GM12878 (cell line): ENCODE measurements at regions not wholly inside any gene's neighbourhood (a gene's known extent, or its start where the extent isn't known, plus 50 kb on each side); places are given as distances from the start of the nearest gene placed in this dataset.

Experiments
- ATAC-seq: fragments of 200-7000 bp; cut with Tn5 transposase; 3 replicates; pipeline ENCODE4 v1.9.1; 2020; ENCODE audit warnings: mild to moderate bottlenecking, moderate library complexity
- BruUV-seq: library from RNA; stranded (reverse); fragments of 400-500 nt; replicated peaks from 2 replicates; lab custom pipeline; 2021; lab: Mats Ljungman, UMichigan
- CTCF ChIA-PET: fragments of 300-600 bp; sonication (Branson Sonifier 250); formaldehyde crosslinking; extraction: SDS; loops from one replicate; lab custom pipeline; 2021; ENCODE audit warnings: inconsistent platforms; lab: Yijun Ruan, JAX
- POLR2A ChIA-PET: fragments of 350-600 bp; formaldehyde crosslinking; extraction: SDS; loops from one replicate; lab custom pipeline; 2021; ENCODE audit warnings: inconsistent platforms; lab: Charles Lee
- RAD21 ChIA-PET: fragments of 300-600 bp; sonication (Branson Sonifier 250); formaldehyde crosslinking; loops from one replicate; lab custom pipeline; 2023; ENCODE audit warnings: antibody characterized with exemption; ENCODE audit not compliant: unreplicated experiment; lab: Charles Lee
- SMC1A ChIA-PET: fragments of 300-600 bp; sonication (Branson Sonifier 250); formaldehyde crosslinking; loops from one replicate; lab custom pipeline; 2023; ENCODE audit not compliant: unreplicated experiment, uncharacterized antibody; lab: Charles Lee
- DNase-seq: peaks from one replicate; pipeline ENCODE4 v3.0.0-alpha.2; 2011; ENCODE audit warnings: low read depth, low spot score
- FAIRE-seq: peaks from 3 replicates; lab custom pipeline; 2011; peaks lifted over from hg19 to GRCh38; lab: Jason Lieb, UNC
- H2AFZ ChIP-seq: 2 replicates; pipeline ENCODE4 v1.6.0; 2011; ENCODE audit warnings: low read depth, low read length, control low read depth; ENCODE audit not compliant: control insufficient read depth
- H3K27ac ChIP-seq: 2 replicates; pipeline ENCODE4 v1.5.1; 2011; ENCODE audit warnings: control low read depth; ENCODE audit not compliant: control insufficient read depth, insufficient read depth
- H3K27me3 ChIP-seq, 2 experiments: replicated peaks in 1 of 2; 2 replicates each; pipeline versions ENCODE4 v1.6.0 to v1.6.1; 2011; ENCODE audit warnings: low read length in 1 of 2; ENCODE audit not compliant: control insufficient read depth in 2 of 2, insufficient read depth in 2 of 2
- H3K36me3 ChIP-seq, 2 experiments: 2 replicates each; pipeline ENCODE4 v1.5.1; 2011; ENCODE audit warnings: low read length in 1 of 2; ENCODE audit not compliant: control insufficient read depth in 2 of 2, insufficient read depth in 2 of 2
- H3K4me1 ChIP-seq: 2 replicates; pipeline ENCODE4 v1.6.1; 2011; ENCODE audit warnings: mild to moderate bottlenecking, low read length, moderate library complexity, mixed read lengths; ENCODE audit not compliant: control insufficient read depth, insufficient read depth
- H3K4me2 ChIP-seq: 2 replicates; pipeline ENCODE4 v1.6.0; 2011; ENCODE audit warnings: control low read depth; ENCODE audit not compliant: control insufficient read depth, insufficient read depth
- H3K4me3 ChIP-seq: fragments of 200-600 bp; sonication (generic); 2 replicates; pipeline ENCODE4 v1.5.1; 2016
- H3K79me2 ChIP-seq: 2 replicates; pipeline ENCODE4 v1.6.0; 2011; ENCODE audit warnings: low read length; ENCODE audit not compliant: control insufficient read depth, insufficient read depth
- H3K9ac ChIP-seq: 2 replicates; pipeline ENCODE4 v1.8.0; 2011; ENCODE audit warnings: low read length, control low read depth, mixed read lengths; ENCODE audit not compliant: control insufficient read depth, insufficient read depth
- H3K9me3 ChIP-seq: replicated peaks from 3 replicates; pipeline ENCODE4 v1.5.1; 2011; ENCODE audit warnings: mild to moderate bottlenecking, low read length; ENCODE audit not compliant: control insufficient read depth, insufficient read depth
- H4K20me1 ChIP-seq: 2 replicates; pipeline ENCODE4 v1.6.0; 2011; ENCODE audit not compliant: control insufficient read depth, insufficient read depth
- BMI1 ChIP-seq: fragments of 450-650 bp; IDR thresholded peaks from 2 replicates; pipeline ENCODE4 v1.6.1; 2016; ENCODE audit warnings: mild to moderate bottlenecking, moderate library complexity, borderline replicate concordance
- KLF5 ChIP-seq: fragments of 450-650 bp; IDR thresholded peaks from 2 replicates; pipeline ENCODE4 v1.6.1; 2014; ENCODE audit warnings: mild to moderate bottlenecking; ENCODE audit not compliant: partially characterized antibody
- MTA2 ChIP-seq: fragments of 450-650 bp; IDR thresholded peaks from 2 replicates; pipeline ENCODE4 v1.6.1; 2016; ENCODE audit warnings: low read depth, mild to moderate bottlenecking, moderate library complexity
- NFIC ChIP-seq: IDR thresholded peaks from 2 replicates; pipeline ENCODE4 v1.6.1; 2012; ENCODE audit warnings: low read depth, mild to moderate bottlenecking, inconsistent platforms, low read length, moderate library complexity
- POU2F2 ChIP-seq: IDR thresholded peaks from 3 replicates; pipeline ENCODE4 v1.6.1; 2011; ENCODE audit warnings: low read depth, mild to moderate bottlenecking, low read length, borderline replicate concordance
- WRNIP1 ChIP-seq: IDR thresholded peaks from 2 replicates; pipeline ENCODE4 v1.6.1; 2011; ENCODE audit warnings: low read depth, low read length, improper control_type of control experiment, borderline replicate concordance
- YBX1 ChIP-seq: fragments of 450-650 bp; IDR thresholded peaks from 2 replicates; pipeline ENCODE4 v1.6.1; 2016; ENCODE audit warnings: antibody characterized with exemption
- ZZZ3 ChIP-seq: IDR thresholded peaks from 2 replicates; pipeline ENCODE4 v1.6.1; 2011; ENCODE audit warnings: low read depth; ENCODE audit not compliant: control insufficient read depth, insufficient read length
- WGBS: methylation state at CpG from one replicate; pipeline ENCODE4 v1.1.6; 2016; ENCODE audit warnings: low lambda C conversion rate; ENCODE audit not compliant: insufficient replicate concordance, insufficient coverage; ENCODE audit errors: missing lambda C conversion rate; 5-methylcytosine and 5-hydroxymethylcytosine counted together
- in situ Hi-C: fragments of 300-500 bp; cut with MboI; formaldehyde crosslinking; loops from 9 replicates; pipeline ENCODE4 v1.14.3; 2018; ENCODE audit warnings: mixed read lengths
- intact Hi-C: fragments of 100-400 bp; cut with micrococcal nuclease; formaldehyde crosslinking; loops from one replicate; pipeline ENCODE4 v1.14.2; 2022; ENCODE audit not compliant: unreplicated experiment

- Histone ChIP-seq H3K4me2 (no peak overlapping the region), H3K4me1 (no peaks in the 10 kb centered on the region), H3K4me3 (no peak overlapping the region), H3K9me3 (no peaks in the 10 kb centered on the region), H3K27ac (no peak overlapping the region), H4K20me1 (no peaks in the 10 kb centered on the region), H3K36me3 (no peaks in the 10 kb centered on the region), H3K27me3 (no peaks in the 10 kb centered on the region), H3K79me2 (no peaks in the 10 kb centered on the region), H3K9ac (no peak overlapping the region), H2AFZ (no peak overlapping the region)
- ATAC-seq (no peak), FAIRE-seq (no peak), DNase-seq (no peak)
- POLR2A ChIA-PET, result no interaction called here
- in situ Hi-C loops, result no loop called here
- 47% methylated on average over 2 of the region's 2 CpGs for WGBS
- CTCF ChIA-PET, result no interaction called here
- no TSS peak for BruUV-seq
- intact Hi-C loops, result no loop called here
- SMC1A ChIA-PET, result interaction anchor here (0.6 kb wide), 1 partner anchor 28 kb away, joined by 3 read pairs; no protein-coding TSS in a partner anchor
- RAD21 ChIA-PET, result no interaction called here
- TF ChIP-seq POU2F2 (no peak), ZZZ3 (no peak), WRNIP1 (no peak), MTA2 (no peak), KLF5 (no peak)
These were observed 610.0 kb downstream of the EFNB2 start for GRCh38 chr13:105925496-105925895.

GRCh38 chr13:105921711-105922110 lies 613.8 kb downstream of the EFNB2 start:
- DNase-seq (no peak), ATAC-seq (no peak), FAIRE-seq (no peak)
- TF ChIP-seq YBX1, result no peak
- TF ChIP-seq BMI1, result no peak
- TF ChIP-seq NFIC, result no peak
- ChIA-PET CTCF (no interaction called here), RAD21 (no interaction called here), POLR2A (no interaction called here), SMC1A (no interaction called here)
- Histone ChIP-seq H2AFZ (no peak overlapping the region), H3K4me3 (no peak overlapping the region), H3K9ac (no peak overlapping the region), H3K27ac (no peak overlapping the region), H3K27me3 (no peaks in the 10 kb centered on the region), H3K9me3 (no peaks in the 10 kb centered on the region), H3K36me3 (no peaks in the 10 kb centered on the region), H4K20me1 (no peaks in the 10 kb centered on the region), H3K4me1 (no peaks in the 10 kb centered on the region), H3K4me2 (no peak overlapping the region), H3K79me2 (no peaks in the 10 kb centered on the region)
- WGBS, result 0% methylated on average over 3 of the region's 3 CpGs
- no TSS peak for BruUV-seq
- in situ Hi-C loops, result no loop called here
- intact Hi-C loops, result no loop called here
